ENCODE measurements at regions not wholly inside any gene's neighbourhood (a gene's known extent, or its start where the extent isn't known, plus 50 kb on each side); places are given as distances from the start of the nearest gene placed in this dataset.

DNA sequence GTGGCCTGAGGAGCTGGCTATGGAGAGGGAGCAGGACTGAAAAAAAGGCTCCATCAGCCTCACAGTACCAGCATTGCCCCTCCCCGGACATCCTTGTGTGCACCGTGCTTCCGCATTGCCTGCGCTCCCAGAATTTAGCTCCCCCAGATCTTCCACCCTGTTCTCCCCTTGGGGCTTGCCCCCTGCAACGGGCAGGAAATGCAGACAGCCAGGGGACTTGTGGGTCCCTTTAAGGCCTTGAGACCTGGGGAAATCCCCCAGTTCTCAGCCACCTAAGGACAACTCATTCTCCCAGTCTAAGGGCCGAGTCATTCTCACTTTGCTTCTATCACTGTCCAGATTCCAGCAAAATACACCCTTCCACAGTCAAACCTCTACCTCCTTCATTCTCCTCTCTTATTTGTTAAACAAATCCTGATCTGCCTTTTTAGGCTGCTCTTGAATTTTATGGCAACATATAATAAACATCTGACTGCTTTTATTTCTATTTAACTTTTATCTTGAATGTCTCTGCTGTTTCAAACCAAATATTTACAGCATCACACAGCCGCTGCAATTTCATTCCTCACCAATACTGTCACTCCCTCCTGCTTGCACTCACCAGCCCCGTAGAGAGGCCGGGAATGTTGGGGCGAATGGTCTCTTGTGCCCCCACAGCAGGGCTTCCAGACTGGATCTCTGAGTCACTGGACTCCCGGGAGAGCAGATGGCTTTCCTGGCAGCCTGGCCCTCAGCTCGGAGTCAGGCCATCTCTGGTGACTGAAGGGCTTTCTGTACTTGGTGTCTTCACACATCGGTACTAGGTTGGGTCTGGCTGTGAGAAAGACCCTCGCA, 221.9 kb downstream of the TSHZ3 start:
- Histone ChIP-seq H2AK5ac (ENCODE audit: low read depth, low read length) (no peak overlapping the region), H2AFZ (ENCODE audit: low read length) (0 out of 2 replicates have a peak overlapping the region, but pooled peaks have one; percentile 19), H3K36me3 (ENCODE audit: control insufficient read depth in 2 of 4, insufficient read depth in 4 of 4, low read length in 3 of 4) (no peaks in the 10 kb centered on the region), H3K79me1 (ENCODE audit: low read depth, low read length) (no peaks in the 10 kb centered on the region), H2BK5ac (ENCODE audit: low read depth, low read length) (no peak overlapping the region), H2BK120ac (replicated peaks; ENCODE audit: low read depth, low read length) (no peak overlapping the region), H3K23ac (ENCODE audit: insufficient read length) (peak overlapping the region; percentile 75), H4K5ac (ENCODE audit: insufficient read length, low read depth, low read length) (no peak overlapping the region), H3K4me1 (replicated peaks in 1 of 4; ENCODE audit: control insufficient read depth in 3 of 4, insufficient read depth in 4 of 4, low read length in 3 of 4) (0 out of 7 replicates have a peak, but pooled peaks cover 0 to 3% (median 0%) of the 10 kb centered on the region in 4 experiments), H2BK12ac (ENCODE audit: low read depth, low read length) (0 out of 2 replicates have a peak overlapping the region, but pooled peaks have one; percentile 27), H3K23me2 (ENCODE audit: low read depth, low read length) (no peaks in the 10 kb centered on the region), H3K4me2 (ENCODE audit: insufficient read depth in 1 of 2, low read depth in 2 of 2, low read length in 2 of 2) (no peak overlapping the region), H3K79me2 (ENCODE audit: control insufficient read depth in 1 of 2, insufficient read depth in 2 of 2, low read length in 2 of 2) (no peaks in the 10 kb centered on the region), H3K14ac (ENCODE audit: insufficient read length) (no peak overlapping the region), H2BK20ac (ENCODE audit: low read length) (no peak overlapping the region), H4K91ac (replicated peaks; ENCODE audit: insufficient read length, low read length) (no peak overlapping the region), H3K27ac (ENCODE audit: low read depth, low read length) (no peak overlapping the region), H3K4ac (replicated peaks; ENCODE audit: insufficient read length, low read depth, low read length) (no peak overlapping the region), H3K9ac (replicated peaks in 1 of 4; ENCODE audit: extremely low read depth in 1 of 4, low read depth in 3 of 4, low read length in 3 of 4) (no peak overlapping the region), H3K4me3 (ENCODE audit: extremely low read depth in 1 of 4, insufficient read depth in 2 of 4, low read depth in 3 of 4, low read length in 4 of 4) (no peak overlapping the region), H3K56ac (replicated peaks; ENCODE audit: insufficient read length, low read depth, low read length) (no peak overlapping the region), H3K9me3 (ENCODE audit: insufficient read depth in 2 of 2, low read depth in 1 of 2, low read length in 1 of 2) (no peaks in the 10 kb centered on the region), H3K27me3 (replicated peaks in 1 of 4; ENCODE audit: control insufficient read depth in 3 of 4, extremely low read depth in 1 of 4, insufficient read depth in 3 of 4, low read length in 3 of 4) (no peaks in the 10 kb centered on the region), H4K8ac (ENCODE audit: extremely low read depth, insufficient read depth, low read length) (0 out of 2 replicates have a peak overlapping the region, but pooled peaks have one; percentile 9), H2BK15ac (ENCODE audit: low read length) (no peak overlapping the region), H4K20me1 (replicated peaks in 1 of 2; ENCODE audit: control insufficient read depth in 1 of 2, insufficient read depth in 2 of 2, low read length in 2 of 2) (no peaks in the 10 kb centered on the region), H3K18ac (ENCODE audit: extremely low read depth, low read length) (no peak overlapping the region)
- TF ChIP-seq CTBP2 (IDR thresholded peaks at IDR 0.05; ENCODE audit: borderline replicate concordance, insufficient read depth, insufficient read length, low read length) (no peak), KDM4A (IDR thresholded peaks at IDR 0.05; ENCODE audit: low read depth, low read length, severe bottlenecking) (no peak), PHF8 (conservative IDR thresholded peaks at IDR 0.05; ENCODE audit: low read depth, low read length) (no peak), ZNF274 (IDR thresholded peaks at IDR 0.05; ENCODE audit: borderline replicate concordance, extremely low read depth, low read length) (no peak), SIRT6 (IDR thresholded peaks at IDR 0.05; ENCODE audit: low read length) (no peak)
- CTCF ChIA-PET (ENCODE audit: partially characterized antibody): interaction anchor here (1.0 to 1.3 kb wide), 2 partner anchors 19 to 25 kb away, joined by 3 to 4 read pairs; no protein-coding TSS in a partner anchor
- POLR2A ChIA-PET (ENCODE audit: partially characterized antibody): no interaction called here
- FAIRE-seq: no peak
- peak in 1 of 2 experiments; percentile 21 for DNase-seq (ENCODE audit: low read depth in 1 of 2, low spot score in 2 of 2)
- WGBS, 2 experiments (ENCODE audit: extremely low coverage in 1 of 2, insufficient coverage in 1 of 2, insufficient read length in 1 of 2, insufficient replicate concordance in 2 of 2, low coverage in 1 of 2, low lambda C conversion rate in 2 of 2, missing lambda C conversion rate in 1 of 2): 82% methylated on average over 14 of the region's 14 CpGs; no CpG with 5 or more reads in 1 of the 2 experiments
